ENCODE measurements at regions not wholly inside any gene's neighbourhood (a gene's known extent, or its start where the extent isn't known, plus 50 kb on each side); places are given as distances from the start of the nearest gene placed in this dataset.

DNA sequence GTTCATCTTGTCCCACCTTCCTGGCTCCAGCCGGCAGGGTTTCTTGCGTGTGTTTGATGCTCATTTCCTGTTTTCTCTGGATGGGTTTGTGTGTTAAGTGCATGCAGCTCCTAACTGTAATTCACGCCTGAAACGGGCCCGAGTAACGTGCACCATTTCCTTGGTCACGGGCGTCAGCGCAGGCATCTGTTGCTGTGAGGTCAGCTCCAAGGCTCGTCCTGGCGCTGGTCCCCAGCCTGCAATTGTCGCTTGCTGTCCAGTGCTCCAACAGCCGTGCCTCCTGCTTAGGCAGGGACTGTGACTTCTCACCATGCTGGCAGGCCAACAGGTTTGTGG is 201.1 kb downstream of the GLRX3 start:
- TF ChIP-seq, protein P1, sequence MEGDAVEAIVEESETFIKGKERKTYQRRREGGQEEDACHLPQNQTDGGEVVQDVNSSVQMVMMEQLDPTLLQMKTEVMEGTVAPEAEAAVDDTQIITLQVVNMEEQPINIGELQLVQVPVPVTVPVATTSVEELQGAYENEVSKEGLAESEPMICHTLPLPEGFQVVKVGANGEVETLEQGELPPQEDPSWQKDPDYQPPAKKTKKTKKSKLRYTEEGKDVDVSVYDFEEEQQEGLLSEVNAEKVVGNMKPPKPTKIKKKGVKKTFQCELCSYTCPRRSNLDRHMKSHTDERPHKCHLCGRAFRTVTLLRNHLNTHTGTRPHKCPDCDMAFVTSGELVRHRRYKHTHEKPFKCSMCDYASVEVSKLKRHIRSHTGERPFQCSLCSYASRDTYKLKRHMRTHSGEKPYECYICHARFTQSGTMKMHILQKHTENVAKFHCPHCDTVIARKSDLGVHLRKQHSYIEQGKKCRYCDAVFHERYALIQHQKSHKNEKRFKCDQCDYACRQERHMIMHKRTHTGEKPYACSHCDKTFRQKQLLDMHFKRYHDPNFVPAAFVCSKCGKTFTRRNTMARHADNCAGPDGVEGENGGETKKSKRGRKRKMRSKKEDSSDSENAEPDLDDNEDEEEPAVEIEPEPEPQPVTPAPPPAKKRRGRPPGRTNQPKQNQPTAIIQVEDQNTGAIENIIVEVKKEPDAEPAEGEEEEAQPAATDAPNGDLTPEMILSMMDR (conservative IDR thresholded peaks at IDR 0.05 in 1 of 2, IDR thresholded peaks at IDR 0.05 in 1 of 2; ENCODE audit: extremely low read depth in 1 of 2, insufficient read depth in 1 of 2, low read depth in 1 of 2, low read length in 2 of 2): no peak
- no peak for TF ChIP-seq EZH2 (IDR thresholded peaks at IDR 0.05; ENCODE audit: borderline replicate concordance, low read length)
